HPDE6-E6E7 (cell line): ENCODE measurements at regions not wholly inside any gene's neighbourhood (a gene's known extent, or its start where the extent isn't known, plus 50 kb on each side); places are given as distances from the start of the nearest gene placed in this dataset.
"Not testable (repeated sequence)": the region's sequence is repeated elsewhere in the genome, so short reads cannot be mapped to it uniquely, and the experiment has no call there.

Experiments
- DNase-seq: peaks from one replicate; pipeline ENCODE4 v3.0.0; 2011; ENCODE audit warnings: missing footprints; ENCODE audit errors: extremely low spot score

DNA sequence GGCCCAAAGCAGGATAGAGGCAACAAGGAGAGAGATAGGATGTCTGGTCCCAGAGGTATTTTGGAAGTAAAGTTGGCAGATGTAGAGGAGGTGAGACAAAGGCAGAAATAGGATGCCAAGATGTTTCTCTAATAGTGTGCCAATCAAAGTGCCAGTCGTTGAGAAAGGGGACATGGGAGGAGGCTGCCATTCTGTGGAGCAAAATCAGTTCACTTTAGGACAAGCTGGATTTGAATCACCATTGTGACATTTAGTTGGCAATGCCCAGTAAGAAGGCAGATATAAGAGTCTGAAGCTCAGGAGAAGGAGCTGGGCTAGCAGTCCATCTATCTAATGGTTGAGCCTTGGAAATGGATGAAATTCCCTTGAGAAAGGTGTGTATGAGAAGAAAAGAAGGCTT lies 53.8 kb downstream of the ADRB2 start:
- DNase-seq, result no peak

DNA sequence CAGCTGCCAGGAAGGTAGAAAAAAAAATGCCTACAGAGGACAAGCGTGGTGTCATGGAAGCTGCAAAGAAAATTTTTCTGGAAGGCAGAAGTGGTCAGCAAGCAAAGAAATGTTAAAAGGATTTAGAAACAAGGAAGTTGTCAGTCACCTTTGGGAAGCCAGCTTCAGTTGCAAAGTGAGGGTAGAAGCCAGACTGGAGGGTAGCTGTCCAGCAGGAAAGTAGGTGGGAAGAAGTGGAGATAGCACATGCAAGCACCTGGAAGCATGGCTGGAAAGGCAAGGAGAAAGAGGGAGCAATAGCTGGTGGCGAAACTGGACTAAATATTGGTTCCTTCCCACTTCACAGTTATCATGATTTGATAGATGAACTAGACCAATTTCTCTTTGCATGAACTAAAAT lies 54.3 kb downstream of the ADRB2 start:
- no peak for DNase-seq

DNA sequence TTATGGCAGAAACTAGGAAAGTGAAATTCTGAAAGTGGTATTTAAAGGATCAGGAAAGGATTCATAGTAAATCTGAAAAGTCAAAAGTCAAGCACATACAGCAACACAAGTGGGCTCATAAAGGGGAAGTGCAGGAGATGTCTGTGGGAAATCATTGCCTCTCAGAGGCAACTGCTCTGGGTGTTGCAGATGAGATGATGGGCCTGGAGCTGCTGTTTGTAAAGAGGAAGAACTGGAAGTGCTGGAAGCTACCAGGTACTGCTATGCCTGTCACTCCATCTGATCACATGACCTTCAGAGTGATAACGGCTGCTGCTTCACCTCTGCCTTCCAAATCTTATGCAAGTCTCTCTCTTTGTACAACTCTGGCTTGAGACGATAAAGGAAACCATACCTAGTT lies 55.9 kb downstream of the ADRB2 start:
- DNase-seq, result no peak

DNA sequence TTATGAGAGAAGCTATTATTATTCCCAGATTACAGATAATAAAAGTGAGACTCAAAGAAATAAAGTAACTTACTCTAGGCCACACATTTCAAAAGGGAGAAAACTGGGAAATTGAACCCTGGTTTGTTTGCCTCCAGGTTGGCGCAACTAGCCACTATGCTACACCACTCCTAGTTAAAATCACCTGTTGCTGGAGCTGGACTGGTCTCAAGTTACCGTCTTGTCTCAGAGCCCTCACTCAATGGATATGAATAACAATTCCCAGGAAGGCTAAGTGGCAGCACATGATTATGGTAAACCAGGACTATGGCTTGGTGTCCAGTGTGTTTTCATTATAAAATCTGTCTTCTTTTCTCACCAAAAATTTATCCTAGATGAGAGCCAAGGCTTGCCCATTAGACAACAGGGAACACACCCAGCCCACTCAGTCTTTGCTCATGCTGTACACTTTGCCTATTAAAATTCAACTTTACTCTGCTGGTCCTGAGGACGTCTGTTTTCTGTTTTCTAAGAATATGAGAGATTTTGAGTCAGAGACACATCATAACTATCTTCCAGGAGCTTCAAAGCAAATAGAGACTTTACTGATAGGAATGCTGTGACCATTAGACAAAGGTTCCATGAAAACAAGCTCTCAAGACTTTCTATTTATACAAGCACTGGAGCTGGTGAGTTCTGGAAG lies 58.1 kb downstream of the ADRB2 start:
- DNase-seq, result no peak

DNA sequence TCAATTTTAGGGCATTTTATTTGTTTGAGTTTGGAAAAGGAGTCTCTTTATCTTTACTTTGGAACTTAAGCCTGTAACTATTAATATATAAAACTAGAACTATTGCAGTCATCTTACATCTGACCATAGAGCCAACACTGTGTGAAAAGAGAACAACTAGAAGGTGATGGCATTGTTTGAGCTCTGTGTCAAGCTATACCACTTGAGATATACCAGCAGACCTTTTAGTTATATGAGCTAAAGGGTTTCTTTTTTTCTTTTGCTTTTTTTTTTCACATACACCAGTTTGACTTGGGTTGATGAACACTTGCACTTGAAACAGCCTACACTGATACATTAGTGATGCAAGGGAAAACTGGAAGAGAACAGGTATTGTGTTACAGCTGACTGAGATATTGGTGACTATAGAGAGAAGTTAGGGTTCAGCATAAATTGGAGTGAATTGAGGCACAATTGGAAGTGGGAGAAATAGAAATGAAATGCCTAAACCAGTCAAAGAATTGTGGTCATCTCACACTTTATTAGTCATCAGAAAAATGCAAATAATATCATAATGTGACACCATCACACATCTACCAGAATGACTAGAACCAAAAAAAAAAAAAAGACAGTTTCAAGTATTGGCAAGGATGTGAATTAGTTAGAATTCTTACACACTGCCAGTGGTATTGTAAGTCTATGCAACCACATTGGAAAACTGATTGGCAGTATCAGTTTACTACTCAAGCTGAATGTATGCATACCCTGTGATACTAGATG lies 60.9 kb downstream of the ADRB2 start:
- no peak for DNase-seq

DNA sequence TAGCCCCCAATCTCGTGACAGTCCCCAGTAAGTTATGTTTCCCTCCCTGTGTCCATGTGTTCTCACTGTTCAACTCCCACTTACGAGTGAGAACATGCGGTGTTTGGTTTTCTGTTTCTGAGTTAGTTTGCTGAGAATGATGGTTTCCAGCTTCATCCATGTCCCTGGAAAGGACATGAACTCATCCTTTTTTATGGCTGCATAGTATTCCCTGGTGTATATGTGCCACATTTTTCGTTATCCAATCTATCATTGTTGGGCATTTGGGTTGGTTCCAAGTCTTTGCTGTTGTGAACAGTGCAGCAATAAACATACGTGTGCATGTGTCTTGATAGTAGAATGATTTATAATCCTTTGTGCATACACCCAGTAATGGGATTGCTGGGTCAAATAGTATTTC lies 63.5 kb downstream of the ADRB2 start:
- not testable (repeated sequence) for DNase-seq

DNA sequence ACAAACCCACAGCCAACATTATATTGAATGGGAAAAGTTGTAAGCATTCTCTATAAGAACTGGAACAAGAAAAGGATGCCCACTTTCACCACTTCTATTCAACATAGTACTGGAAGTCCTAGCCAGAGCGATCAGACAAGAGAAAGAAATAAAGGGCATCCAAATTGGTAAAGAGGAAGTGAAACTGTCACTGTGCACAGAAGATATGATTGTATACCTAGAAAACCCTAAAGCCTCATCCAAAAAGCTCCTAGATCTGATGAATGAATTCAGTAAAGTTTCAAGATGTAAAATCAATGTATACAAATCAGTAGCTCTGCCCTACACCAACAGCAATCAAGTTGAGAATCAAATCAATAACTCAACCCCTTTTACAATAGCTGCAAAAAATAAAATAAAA lies 69.0 kb downstream of the ADRB2 start:
- DNase-seq, result not testable (repeated sequence)

DNA sequence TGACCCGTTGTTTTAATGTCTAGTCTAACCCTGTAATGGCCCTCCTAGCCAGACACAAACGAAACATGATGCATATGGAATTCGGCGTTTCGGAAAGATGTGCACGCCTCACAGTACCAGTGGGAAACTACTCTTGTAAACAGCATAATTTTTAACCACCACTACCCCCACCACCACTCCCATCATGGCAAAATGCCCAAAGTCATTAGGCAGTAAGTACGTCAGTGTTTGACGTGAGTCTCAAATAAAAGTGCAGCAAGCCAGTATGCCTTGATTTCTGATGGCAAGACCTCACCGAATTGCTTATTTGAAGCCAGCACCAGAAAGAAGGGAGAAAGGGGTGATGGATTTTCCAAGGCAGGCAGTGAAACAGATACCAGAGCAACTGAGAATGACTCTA lies 71.4 kb downstream of the ADRB2 start:
- no peak for DNase-seq

DNA sequence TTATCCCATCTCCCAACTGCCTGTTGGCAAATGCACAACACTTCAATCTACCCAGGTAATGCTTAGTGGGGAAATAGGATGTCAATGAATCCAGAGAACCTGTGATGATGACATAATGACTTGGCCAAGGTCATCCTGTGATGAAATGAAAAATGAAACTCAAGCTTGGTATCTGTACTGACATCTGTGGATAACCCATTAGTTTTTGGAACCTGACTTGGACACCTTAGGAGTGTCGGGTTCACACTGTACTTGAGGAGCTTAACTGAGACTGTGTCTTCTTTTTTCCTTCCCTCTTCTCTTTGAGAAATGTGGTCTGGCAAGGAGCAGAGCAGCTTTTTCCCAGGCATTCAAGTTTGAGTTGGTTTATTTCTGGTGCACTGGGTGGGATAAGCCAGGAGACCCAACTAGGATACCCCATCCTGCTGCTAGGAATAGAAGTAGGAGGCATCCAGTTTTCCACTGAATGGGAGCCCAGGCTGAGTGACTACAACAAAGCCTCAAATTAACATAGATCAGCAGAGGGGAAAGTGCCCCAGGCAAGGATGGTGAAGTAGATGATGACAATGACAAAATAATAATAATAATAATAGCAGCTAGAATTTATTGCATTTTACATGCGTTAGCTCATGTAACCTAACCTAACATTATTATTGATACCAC lies 72.1 kb downstream of the ADRB2 start:
- no peak for DNase-seq

DNA sequence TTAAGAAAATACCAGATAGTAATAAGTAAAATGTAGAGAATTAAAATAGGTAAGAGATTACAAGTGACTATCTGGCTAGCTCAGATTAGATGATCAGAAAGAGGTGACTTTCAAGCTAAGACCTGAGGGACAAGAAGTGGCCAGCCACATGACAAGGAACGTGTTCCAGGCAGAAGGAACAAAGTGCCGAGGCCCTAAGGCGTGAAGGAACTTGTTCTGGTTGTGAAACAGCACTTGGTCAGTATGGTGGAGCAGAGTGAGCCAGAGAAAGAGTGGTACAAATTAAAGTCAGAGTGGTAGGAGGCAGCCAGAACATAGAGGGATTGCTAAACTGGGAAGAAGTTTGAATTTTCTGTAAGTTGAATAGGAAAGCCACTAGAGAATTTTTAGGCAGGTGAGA lies 73.6 kb downstream of the ADRB2 start:
- no peak for DNase-seq

DNA sequence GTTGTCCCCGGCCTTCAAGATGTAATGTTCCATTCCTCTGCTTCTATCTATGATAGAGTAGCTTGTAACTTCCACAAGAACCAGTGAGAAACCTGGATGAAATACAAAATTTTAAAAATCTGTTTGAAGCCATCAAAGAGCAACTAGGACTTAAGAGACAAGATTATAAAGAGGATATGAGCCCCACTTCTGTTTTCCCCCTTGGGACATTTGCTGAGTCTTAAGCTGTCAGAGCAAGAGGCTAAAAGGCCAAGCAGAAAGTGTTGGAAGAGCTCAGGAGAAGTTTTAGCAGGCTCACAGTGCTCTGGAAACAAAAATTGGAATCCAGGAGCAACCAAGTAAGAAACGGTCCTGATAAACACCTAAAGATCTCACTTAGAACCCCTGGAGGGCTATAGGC lies 76.1 kb downstream of the ADRB2 start:
- no peak for DNase-seq

DNA sequence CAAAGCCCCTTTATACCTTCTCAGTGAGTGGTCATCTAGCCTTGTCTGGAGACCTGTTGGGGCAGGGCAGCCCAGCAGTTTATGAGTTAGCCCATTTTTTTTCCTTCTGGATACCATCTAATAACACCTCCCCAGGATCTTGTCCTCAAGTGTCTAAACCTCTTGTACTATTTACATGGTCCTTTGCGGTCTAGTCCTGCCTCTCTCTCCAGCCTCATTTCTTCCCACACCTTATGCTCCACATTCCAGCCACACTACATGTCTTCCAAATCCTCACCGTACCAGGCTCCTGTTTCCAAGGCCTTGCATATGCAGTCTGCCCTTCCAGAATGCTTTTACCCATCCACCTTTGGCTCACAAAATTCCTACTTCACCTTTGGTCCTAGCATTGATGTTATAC lies 77.2 kb downstream of the ADRB2 start:
- DNase-seq, result no peak

DNA sequence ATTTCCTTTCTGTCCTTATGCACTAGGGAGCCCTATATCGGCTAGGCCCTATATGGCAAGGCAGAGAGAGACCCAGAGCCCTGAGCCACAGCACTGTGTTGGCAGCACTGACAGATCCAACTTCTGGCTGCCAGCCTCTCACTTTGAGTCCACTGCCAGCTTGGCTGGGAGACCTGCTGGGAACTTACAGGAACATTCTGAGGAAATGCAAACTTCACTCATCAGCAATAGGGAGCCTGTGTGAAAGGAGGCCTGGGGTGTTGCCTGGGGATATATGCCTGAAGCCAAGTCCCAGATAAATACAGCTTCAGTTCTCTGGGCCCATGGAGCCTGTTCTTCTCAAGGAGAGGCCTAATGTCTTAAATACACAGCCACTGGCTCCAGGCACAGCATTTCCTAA lies 78.0 kb downstream of the ADRB2 start:
- no peak for DNase-seq

DNA sequence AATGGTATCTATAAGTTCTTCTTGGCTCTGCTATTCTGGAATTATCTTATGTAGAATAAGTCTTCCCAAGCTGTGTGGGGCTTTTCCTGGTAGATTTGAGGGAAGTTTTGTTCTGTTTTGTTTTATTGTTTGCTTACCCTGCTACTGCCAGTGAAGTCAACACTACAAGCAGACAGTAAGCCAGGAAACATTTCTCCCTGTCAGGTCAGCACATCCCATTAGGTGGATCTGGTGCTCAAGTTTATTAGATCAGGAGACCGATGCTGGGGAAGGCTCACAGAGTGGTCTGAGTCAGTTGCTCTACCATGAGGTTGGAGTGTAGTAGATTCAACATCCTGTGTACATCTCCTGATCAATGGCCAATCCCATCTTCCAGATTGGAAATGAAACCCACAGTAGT lies 79.1 kb downstream of the ADRB2 start:
- DNase-seq, result no peak

DNA sequence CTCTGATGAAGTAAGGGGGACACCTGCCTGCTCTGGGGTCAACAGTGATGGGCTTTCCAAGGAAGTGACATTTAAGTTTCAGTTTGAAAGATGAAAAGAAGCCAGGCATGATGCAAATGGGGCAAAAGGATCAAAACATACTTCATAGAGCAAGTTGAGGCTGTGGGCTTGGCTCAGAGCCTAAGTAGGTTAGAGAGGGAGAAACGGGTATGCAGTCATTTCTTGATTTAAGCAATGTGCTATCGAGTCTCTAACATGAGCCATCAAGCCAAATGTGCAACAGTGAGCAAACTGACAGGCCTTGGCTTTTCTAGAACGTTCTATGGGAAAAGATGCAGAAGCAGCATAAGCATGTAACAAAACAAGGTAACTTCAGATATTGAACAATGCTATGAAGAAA lies 80.6 kb downstream of the ADRB2 start:
- no peak for DNase-seq

DNA sequence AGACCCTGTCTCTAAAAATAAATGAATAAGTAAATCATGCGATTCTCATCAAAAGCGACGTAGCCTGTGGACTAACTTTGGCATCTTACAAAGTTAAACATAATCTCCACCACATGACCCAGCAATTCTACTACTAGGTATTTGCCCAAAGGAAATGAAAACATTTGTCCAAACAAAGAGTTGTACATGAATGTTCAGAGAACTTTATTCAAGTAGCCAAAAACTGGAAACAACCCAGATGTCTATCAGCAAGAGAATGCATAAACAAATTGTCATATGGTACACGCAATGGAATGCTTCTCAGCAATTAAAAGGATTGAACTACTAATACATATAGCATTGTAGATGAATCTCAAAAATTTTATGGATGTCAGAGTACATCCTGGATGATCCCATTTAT lies 82.6 kb downstream of the ADRB2 start:
- DNase-seq, result no peak

DNA sequence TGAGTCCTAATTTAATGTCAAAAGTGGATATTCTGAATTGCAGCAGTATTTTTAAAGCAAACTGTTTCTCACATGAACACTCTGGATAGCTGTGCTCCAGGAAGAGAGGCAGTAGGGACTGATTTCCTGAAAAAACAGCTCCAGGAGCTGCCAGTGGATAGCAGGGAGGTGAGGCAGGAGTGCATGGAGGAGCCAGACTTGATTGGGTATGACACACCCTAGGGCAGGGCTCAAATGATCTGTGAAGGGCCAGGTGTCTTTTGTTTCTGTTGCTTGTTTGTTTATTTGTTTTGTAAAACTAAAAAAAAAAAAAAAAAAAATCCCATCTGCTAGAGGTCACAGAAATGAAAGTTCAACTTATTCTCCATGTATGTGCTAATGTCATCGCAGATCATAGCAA lies 83.4 kb downstream of the ADRB2 start:
- DNase-seq, result peak; percentile 53

DNA sequence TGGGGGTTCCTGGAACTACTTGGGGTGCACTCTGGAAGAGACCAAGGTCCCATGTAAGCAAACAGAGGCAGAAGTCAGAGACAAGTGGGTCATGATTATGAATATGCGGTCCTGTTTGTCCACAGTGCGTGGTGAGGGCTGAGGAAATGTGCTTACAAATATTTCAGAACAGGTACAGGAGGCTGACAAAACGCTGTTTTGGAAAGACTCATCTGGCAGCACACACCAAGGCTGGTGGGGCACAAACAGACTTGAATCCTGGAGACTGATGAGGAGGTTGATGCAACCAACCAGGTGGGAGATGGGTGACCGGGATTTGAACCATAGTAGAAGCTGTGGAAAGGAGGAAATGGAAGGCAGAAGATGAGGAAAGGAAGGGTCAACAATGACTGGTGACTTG lies 83.8 kb downstream of the ADRB2 start:
- DNase-seq, result no peak

DNA sequence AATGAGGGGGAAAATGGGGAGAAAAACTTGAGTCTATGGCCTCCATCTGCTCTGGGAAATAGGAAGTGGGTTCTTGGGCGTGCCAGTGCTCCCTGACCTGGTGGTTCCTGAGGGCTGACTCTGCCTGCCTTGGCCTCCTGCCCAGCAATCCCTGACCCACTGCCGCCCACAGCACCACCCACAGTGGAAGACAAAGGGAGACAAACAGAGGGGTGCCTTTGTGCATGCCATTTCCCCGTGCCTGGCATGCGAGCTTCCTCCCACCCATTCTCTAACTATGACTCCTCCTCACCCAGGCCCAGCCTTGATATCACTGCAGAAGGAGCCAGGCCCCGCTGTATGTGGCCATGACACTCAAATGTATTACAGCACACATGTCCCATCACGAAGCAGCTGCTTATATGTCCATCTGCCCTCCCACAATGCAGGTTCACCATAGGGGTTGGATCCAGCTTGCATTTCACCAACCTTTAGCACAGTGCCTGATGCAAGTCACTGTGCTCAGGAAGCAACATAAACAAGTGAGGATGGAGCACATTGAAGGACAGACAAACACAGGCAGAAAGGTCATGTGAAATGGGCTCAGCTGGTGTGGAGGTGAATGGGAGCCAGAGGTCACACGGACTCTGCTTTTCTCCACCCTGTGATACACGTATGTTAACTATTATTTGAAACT lies 84.4 kb downstream of the ADRB2 start:
- DNase-seq, result peak; percentile 70

DNA sequence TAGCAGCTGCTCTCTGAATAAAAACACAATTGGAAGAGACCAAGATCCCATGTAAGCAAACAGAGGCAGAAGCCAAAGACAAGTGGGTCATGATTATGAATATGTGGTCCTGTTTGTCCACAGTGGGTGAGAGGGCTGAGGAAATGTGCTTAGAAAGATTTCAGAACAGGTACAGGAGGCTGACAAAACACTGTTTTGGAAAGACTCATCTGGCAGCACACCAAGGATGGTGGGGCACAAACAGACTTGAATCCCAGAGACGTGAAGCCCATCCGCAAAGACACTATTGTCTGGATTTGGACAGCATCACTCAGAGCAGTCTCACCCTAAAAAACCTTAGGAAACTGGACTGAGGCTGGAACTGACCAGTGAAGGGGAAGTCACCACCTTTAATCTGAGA lies 85.0 kb downstream of the ADRB2 start:
- DNase-seq, result no peak

DNA sequence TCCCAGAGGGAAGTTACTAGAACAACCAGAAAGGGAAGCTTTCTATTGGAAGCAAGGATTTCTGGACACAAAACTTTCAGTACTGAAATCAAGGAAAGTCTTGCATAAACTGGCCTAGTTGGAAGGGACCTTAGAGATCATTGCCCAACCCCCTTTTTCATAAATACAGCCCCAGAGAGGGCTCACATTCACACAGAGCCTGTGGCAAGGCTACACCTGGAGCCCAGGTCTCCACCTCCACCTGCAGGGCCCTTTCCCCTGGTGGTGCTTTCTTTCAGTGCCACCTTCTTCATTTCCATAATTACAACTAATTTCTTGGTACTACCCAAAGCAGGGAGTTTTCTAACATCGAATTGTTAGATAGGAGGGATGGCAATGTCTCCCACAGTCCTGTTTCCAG lies 85.7 kb downstream of the ADRB2 start:
- no peak for DNase-seq

DNA sequence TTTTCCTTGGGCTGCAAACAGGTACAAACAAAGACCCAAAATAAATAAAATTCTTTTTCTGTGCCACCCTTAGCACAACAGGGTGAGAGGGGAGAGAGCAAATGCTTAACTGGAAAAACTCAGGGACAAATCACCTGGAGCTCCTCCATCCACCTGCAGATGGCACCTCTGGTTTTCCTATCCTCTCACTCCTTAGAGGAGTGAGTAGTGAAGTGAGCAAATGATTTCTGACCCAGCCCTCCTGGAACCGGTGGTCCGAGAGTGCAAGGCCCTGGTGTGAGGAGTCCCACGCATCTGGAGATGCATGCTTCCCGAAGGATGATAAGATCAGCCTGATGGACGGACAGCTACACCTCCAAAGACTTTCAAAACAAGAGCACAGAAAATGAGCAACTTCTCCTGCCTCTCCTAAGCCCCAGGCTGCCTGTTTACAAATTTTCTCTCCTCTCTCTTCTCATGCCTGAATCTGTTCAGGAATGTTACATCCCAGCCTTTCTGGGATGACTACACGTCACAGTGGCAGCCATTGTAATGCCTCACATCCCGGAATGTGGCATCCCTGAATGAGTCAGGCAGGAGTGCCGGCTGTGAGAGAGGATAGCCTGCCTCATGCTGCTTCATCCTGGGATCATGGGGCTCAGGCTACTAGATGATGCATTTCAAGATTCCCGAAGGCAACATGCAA lies 86.4 kb downstream of the ADRB2 start:
- peak; percentile 94 for DNase-seq
